Urinary bladder (tissue), 4 donors: ENCODE measurements at regions not wholly inside any gene's neighbourhood (a gene's known extent, or its start where the extent isn't known, plus 50 kb on each side); places are given as distances from the start of the nearest gene placed in this dataset. TPM values are rescaled to one million over a fixed set of nuclear protein-coding genes. Genes with fewer than 3 reads are reported as not detected.

ENCODE experiments used
- DNase-seq: peaks from one replicate; pipeline ENCODE4 v3.0.0-alpha.2; 2015; ENCODE audit errors: extremely low spot score
- H3K27ac ChIP-seq: one replicate; pipeline ENCODE4 v1.5.1; 2013; ENCODE audit warnings: low read depth, mild to moderate bottlenecking, moderate library complexity
- H3K36me3 ChIP-seq: one replicate; pipeline ENCODE4 v1.6.1; 2013; ENCODE audit warnings: mild to moderate bottlenecking, moderate library complexity; ENCODE audit not compliant: insufficient read depth
- H3K4me1 ChIP-seq: one replicate; pipeline ENCODE4 v1.6.1; 2013; ENCODE audit warnings: mild to moderate bottlenecking, moderate library complexity; ENCODE audit not compliant: insufficient read depth
- H3K4me3 ChIP-seq: one replicate; pipeline ENCODE4 v1.5.1; 2013; ENCODE audit warnings: low read depth, low read length
- WGBS: extraction: QIAGEN DNeasy Blood & Tissue Kit; methylation state at CpG from one replicate; pipeline ENCODE4 v1.1.7; 2013; 5-methylcytosine and 5-hydroxymethylcytosine counted together
- small RNA-seq: library from RNA; depleted of rRNA; stranded (forward); fragments of <200 nt; gene quantifications from one replicate; pipeline ENCODE3, GENCODE V24; 2014
- donor health status: healthy with polysubstance abuse.
- donor health status: healthy.

DNA sequence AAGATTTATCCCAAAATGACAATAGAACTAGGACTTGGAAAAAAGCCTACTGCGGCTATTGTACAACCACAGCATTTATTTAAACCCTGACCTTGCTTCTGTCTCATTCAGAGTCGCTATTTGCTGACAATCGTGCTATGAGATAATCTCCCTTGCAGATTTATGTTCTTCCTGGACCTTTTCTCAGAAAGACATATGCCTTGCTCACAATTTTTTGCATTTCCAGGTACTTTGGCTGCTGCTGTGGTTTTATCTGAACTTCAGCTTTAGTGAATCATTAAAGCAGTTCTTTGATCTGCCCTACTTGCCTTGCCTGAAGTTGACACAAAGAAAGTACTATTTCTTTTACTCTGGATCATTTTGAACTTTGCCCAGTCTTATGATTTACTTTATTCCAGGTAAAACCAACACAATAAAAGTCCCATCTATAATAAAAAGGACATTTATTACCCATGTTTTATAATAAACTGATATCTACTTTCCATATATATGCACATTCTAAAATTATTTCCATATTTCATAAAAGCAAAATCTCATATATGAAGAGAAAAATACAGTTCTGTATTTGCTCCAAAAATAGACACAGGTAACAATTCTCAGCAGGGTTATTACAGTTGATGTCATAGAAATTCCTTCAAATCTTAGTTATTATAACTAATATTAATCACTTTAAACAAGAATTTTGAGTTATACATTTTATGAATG is 63.4 kb upstream of the CARD18 start:
- H3K4me1 ChIP-seq: no peaks in the 10 kb centered on the region
- H3K4me3 ChIP-seq: no peak overlapping the region
- no peaks in the 10 kb centered on the region for H3K36me3 ChIP-seq
- DNase-seq: no peak
- no peak overlapping the region for H3K27ac ChIP-seq
- 31% methylated on average over 3 of the region's 3 CpGs for WGBS

DNA sequence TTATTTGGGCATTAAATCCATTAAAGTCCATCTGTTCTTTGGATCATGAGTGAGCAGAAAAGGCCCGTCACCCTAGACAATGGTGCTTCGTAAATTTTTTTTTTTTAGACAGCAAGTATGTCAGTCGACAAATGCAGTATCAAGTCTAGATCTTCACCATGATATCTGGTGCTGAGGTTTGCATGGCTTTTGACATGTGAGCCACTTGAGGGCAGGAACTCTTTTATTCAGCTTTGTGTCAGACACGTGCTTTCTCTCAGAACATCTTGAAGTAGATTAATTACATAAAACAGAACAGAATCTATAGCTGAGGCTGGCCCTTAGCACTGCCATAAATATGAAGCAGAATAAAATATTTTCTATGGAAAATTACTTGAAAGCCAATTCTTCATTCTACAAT is 62.9 kb upstream of the CARD18 start:
- DNase-seq: no peak
- H3K36me3 ChIP-seq: no peaks in the 10 kb centered on the region
- H3K4me3 ChIP-seq: no peak overlapping the region
- no peaks in the 10 kb centered on the region for H3K4me1 ChIP-seq
- H3K27ac ChIP-seq: no peak overlapping the region
- 73% methylated on average over 4 of the region's 4 CpGs for WGBS

DNA sequence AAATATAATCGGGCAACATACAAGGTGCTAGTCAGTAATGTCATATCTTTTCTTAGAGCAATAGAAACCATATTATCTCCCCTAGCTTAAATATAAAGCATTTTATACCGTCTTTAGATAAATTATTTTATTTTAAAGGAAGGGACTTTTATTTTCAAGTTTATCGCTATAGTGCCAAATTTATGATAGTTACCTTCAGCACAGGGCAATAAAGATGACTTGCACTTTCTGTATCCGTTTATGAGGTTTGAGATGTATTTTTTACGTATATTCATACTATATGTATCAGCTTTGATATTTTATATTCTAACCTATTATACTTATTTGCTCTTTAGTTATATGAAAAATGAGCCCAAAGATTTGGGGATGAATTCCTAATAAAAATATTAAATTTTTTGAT is 61.6 kb upstream of the CARD18 start:
- Histone ChIP-seq H3K4me1 (no peaks in the 10 kb centered on the region), H3K27ac (no peak overlapping the region), H3K4me3 (no peak overlapping the region), H3K36me3 (no peaks in the 10 kb centered on the region)
- DNase-seq: no peak
- WGBS: 54% methylated on average over 5 of the region's 5 CpGs

DNA sequence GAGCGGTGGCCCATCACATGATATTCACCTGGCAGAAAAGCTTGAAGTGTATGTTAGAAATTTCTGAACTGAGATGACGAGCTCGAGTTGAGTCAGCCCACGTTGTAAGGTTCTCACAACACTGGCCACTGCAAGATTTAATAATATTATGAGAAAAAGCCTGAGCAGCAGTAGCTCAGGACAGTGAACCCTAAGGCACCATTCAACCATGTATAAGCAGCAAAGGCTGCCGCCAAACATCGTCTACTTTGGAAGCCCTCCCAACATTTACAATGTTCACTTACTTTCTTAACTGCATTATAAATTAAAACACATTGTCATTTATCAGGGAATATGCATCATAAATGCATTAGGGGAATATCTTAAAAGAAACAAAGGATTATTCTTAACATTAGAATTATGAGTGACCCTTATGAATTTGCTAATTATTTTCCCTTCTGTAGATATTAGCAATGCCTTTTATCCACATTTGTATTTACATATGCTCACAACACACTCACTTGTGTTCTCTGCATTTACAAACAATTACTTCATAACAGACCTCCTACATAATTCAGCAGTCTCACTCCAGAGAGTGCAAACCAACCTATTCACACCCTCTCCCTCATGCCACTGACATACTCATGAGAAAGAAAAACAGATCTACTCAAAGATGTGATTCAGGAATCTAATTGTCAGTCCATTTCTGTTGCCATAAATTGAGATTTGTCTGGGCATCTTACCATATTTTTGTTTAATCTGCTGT is 57.7 kb upstream of the CARD18 start:
- WGBS: 79% methylated on average over 6 of the region's 6 CpGs
- DNase-seq: no peak
- Histone ChIP-seq H3K27ac (no peak overlapping the region), H3K4me1 (no peaks in the 10 kb centered on the region), H3K4me3 (no peak overlapping the region), H3K36me3 (no peaks in the 10 kb centered on the region)

DNA sequence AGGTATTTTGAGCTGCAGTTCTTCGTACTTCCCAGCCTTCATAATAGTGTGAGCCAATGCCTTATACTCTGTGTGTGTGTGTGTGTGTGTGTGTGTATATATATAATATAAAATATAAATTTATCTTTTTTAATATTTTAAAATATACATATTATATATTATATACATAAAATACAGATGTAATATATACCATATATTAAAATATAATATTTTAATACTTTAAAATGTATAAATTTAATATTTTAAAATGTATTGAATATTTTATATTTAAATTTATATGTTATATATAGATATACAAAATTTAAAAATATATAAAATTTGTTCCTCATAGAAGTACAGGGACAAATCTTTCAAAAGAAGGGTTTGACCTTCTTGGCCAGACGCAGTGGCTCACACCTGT is 53.7 kb upstream of the CARD18 start:
- Histone ChIP-seq H3K27ac (no peak overlapping the region), H3K4me3 (no peak overlapping the region), H3K36me3 (no peaks in the 10 kb centered on the region), H3K4me1 (no peaks in the 10 kb centered on the region)
- DNase-seq: no peak
- WGBS: 90% methylated on average over 2 of the region's 2 CpGs

DNA sequence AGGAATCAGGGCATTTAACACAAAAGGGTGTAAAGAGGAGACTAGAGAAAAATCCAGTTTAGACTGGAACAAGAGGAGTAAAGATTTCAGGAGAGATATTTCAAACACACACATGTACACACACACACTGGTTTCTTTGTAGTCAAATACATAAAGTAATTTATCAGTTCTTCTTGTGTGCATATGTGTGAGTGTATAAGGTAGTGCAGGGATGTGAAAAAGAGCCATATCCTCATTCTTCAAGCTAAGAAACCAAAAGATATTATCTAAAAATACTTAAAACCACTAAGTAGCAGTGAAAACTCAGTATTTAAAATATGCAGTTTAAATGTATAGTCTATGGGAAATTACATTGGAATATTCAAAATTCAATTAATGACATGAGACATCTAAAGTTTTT is 52.5 kb upstream of the CARD18 start:
- Histone ChIP-seq H3K36me3 (no peaks in the 10 kb centered on the region), H3K27ac (no peak overlapping the region), H3K4me1 (no peaks in the 10 kb centered on the region), H3K4me3 (no peak overlapping the region)
- no peak for DNase-seq

DNA sequence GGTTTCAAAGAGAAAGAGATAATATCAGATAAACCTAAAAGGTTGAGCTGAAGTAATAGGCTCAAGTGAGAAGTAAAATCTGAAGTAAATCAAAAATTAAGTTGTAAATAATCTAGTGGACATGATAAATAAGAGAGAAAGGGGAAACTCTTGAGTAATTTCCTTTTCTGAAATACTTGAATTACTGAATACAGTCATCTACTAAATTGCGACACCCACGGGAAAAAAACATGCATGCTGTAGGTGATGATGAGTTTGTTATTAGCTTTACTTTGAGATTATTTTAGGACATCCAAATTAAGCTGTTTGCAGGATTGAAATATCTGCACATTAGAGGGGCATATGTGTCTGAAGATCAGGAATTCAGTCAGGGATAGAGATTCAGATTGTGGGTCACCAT is 50.0 kb upstream of the CARD18 start:
- Histone ChIP-seq H3K4me3 (no peak overlapping the region), H3K4me1 (no peaks in the 10 kb centered on the region), H3K27ac (no peak overlapping the region), H3K36me3 (no peaks in the 10 kb centered on the region)
- WGBS: 89% methylated on average over 2 of the region's 2 CpGs
- no peak for DNase-seq

Small RNA genes lying in the stretch of these regions (small RNA-seq; reads per million reads assigned to genes)
- gene AP003181.1 (not detected), gene RF00017 (not detected)
